GM12878 (cell line): ENCODE measurements at regions not wholly inside any gene's neighbourhood (a gene's known extent, or its start where the extent isn't known, plus 50 kb on each side); places are given as distances from the start of the nearest gene placed in this dataset.

ENCODE experiments used
- ATAC-seq: fragments of 200-7000 bp; cut with Tn5 transposase; 3 replicates; pipeline ENCODE4 v1.9.1; 2020; ENCODE audit warnings: mild to moderate bottlenecking, moderate library complexity
- BruUV-seq: library from RNA; stranded (reverse); fragments of 400-500 nt; replicated peaks from 2 replicates; lab custom pipeline; 2021; lab: Mats Ljungman, UMichigan
- CTCF ChIA-PET: fragments of 300-600 bp; sonication (Branson Sonifier 250); formaldehyde crosslinking; extraction: SDS; loops from one replicate; lab custom pipeline; 2021; ENCODE audit warnings: inconsistent platforms; lab: Yijun Ruan, JAX
- POLR2A ChIA-PET: fragments of 350-600 bp; formaldehyde crosslinking; extraction: SDS; loops from one replicate; lab custom pipeline; 2021; ENCODE audit warnings: inconsistent platforms; lab: Charles Lee
- RAD21 ChIA-PET: fragments of 300-600 bp; sonication (Branson Sonifier 250); formaldehyde crosslinking; loops from one replicate; lab custom pipeline; 2023; ENCODE audit warnings: antibody characterized with exemption; ENCODE audit not compliant: unreplicated experiment; lab: Charles Lee
- SMC1A ChIA-PET: fragments of 300-600 bp; sonication (Branson Sonifier 250); formaldehyde crosslinking; loops from one replicate; lab custom pipeline; 2023; ENCODE audit not compliant: unreplicated experiment, uncharacterized antibody; lab: Charles Lee
- DNase-seq: peaks from one replicate; pipeline ENCODE4 v3.0.0-alpha.2; 2011; ENCODE audit warnings: low read depth, low spot score
- FAIRE-seq: peaks from 3 replicates; lab custom pipeline; 2011; peaks lifted over from hg19 to GRCh38; lab: Jason Lieb, UNC
- H2AFZ ChIP-seq: 2 replicates; pipeline ENCODE4 v1.6.0; 2011; ENCODE audit warnings: low read depth, low read length, control low read depth; ENCODE audit not compliant: control insufficient read depth
- H3K27ac ChIP-seq: 2 replicates; pipeline ENCODE4 v1.5.1; 2011; ENCODE audit warnings: control low read depth; ENCODE audit not compliant: control insufficient read depth, insufficient read depth
- H3K27me3 ChIP-seq, 2 experiments: replicated peaks in 1 of 2; 2 replicates each; pipeline versions ENCODE4 v1.6.0 to v1.6.1; 2011; ENCODE audit warnings: low read length in 1 of 2; ENCODE audit not compliant: control insufficient read depth in 2 of 2, insufficient read depth in 2 of 2
- H3K36me3 ChIP-seq, 2 experiments: 2 replicates each; pipeline ENCODE4 v1.5.1; 2011; ENCODE audit warnings: low read length in 1 of 2; ENCODE audit not compliant: control insufficient read depth in 2 of 2, insufficient read depth in 2 of 2
- H3K4me1 ChIP-seq: 2 replicates; pipeline ENCODE4 v1.6.1; 2011; ENCODE audit warnings: mild to moderate bottlenecking, low read length, moderate library complexity, mixed read lengths; ENCODE audit not compliant: control insufficient read depth, insufficient read depth
- H3K4me2 ChIP-seq: 2 replicates; pipeline ENCODE4 v1.6.0; 2011; ENCODE audit warnings: control low read depth; ENCODE audit not compliant: control insufficient read depth, insufficient read depth
- H3K4me3 ChIP-seq: fragments of 200-600 bp; sonication (generic); 2 replicates; pipeline ENCODE4 v1.5.1; 2016
- H3K79me2 ChIP-seq: 2 replicates; pipeline ENCODE4 v1.6.0; 2011; ENCODE audit warnings: low read length; ENCODE audit not compliant: control insufficient read depth, insufficient read depth
- H3K9ac ChIP-seq: 2 replicates; pipeline ENCODE4 v1.8.0; 2011; ENCODE audit warnings: low read length, control low read depth, mixed read lengths; ENCODE audit not compliant: control insufficient read depth, insufficient read depth
- H3K9me3 ChIP-seq: replicated peaks from 3 replicates; pipeline ENCODE4 v1.5.1; 2011; ENCODE audit warnings: mild to moderate bottlenecking, low read length; ENCODE audit not compliant: control insufficient read depth, insufficient read depth
- H4K20me1 ChIP-seq: 2 replicates; pipeline ENCODE4 v1.6.0; 2011; ENCODE audit not compliant: control insufficient read depth, insufficient read depth
- BACH1 ChIP-seq: fragments of 450-650 bp; IDR thresholded peaks from 2 replicates; pipeline ENCODE4 v1.6.1; 2017; ENCODE audit warnings: mild to moderate bottlenecking, borderline replicate concordance
- BCL11A ChIP-seq: IDR thresholded peaks from 2 replicates; pipeline ENCODE4 v1.6.1; 2011; ENCODE audit warnings: low read depth, low read length
- CBX3 ChIP-seq: fragments of 200-600 bp; sonication (generic); IDR thresholded peaks from 2 replicates; pipeline ENCODE4 v1.6.1; 2016; ENCODE audit warnings: low read depth, borderline replicate concordance
- CREM ChIP-seq: IDR thresholded peaks from 2 replicates; pipeline ENCODE4 v1.6.1; 2014; ENCODE audit warnings: antibody characterized with exemption, low read depth
- ELK1 ChIP-seq: IDR thresholded peaks from 2 replicates; pipeline ENCODE4 v1.6.1; 2012; ENCODE audit warnings: low read depth, low read length, improper control_type of control experiment
- GABPA ChIP-seq: IDR thresholded peaks from 2 replicates; pipeline ENCODE4 v1.6.1; 2014; ENCODE audit warnings: antibody characterized with exemption, low read depth, mild to moderate bottlenecking, inconsistent platforms
- IKZF2 ChIP-seq, 2 experiments: fragments of 450-650 bp; IDR thresholded peaks; 2 replicates each; pipeline ENCODE4 v1.6.1; 2017; ENCODE audit warnings: mild to moderate bottlenecking in 2 of 2, moderate library complexity in 2 of 2
- IRF3 ChIP-seq: fragments of 450-650 bp; IDR thresholded peaks from 2 replicates; pipeline ENCODE4 v1.6.1; 2014; ENCODE audit warnings: mild to moderate bottlenecking
- MEF2B ChIP-seq: fragments of 450-650 bp; IDR thresholded peaks from 2 replicates; pipeline ENCODE4 v1.6.1; 2018; ENCODE audit warnings: mild to moderate bottlenecking, moderate library complexity; ENCODE audit not compliant: partially characterized antibody, poor library complexity, severe bottlenecking
- NFYB ChIP-seq: IDR thresholded peaks from 2 replicates; pipeline ENCODE4 v1.6.1; 2011; ENCODE audit warnings: low read depth, mild to moderate bottlenecking, low read length, improper control_type of control experiment, moderate library complexity; ENCODE audit not compliant: insufficient read depth
- NRF1 ChIP-seq: conservative IDR thresholded peaks from 2 replicates; pipeline ENCODE4 v1.6.1; 2011; ENCODE audit warnings: mild to moderate bottlenecking, low read depth, low read length, improper control_type of control experiment
- RAD51 ChIP-seq: fragments of 450-650 bp; IDR thresholded peaks from 2 replicates; pipeline ENCODE4 v1.6.1; 2016; ENCODE audit warnings: moderate library complexity, mild to moderate bottlenecking, inconsistent platforms
- RELA ChIP-seq: fragments of 450-650 bp; IDR thresholded peaks from 2 replicates; pipeline ENCODE4 v1.8.0; 2014; ENCODE audit warnings: borderline replicate concordance; ENCODE audit not compliant: partially characterized antibody
- RFX5 ChIP-seq: IDR thresholded peaks from 2 replicates; pipeline ENCODE4 v1.6.1; 2011; ENCODE audit warnings: low read depth, low read length, improper control_type of control experiment
- SIX5 ChIP-seq: IDR thresholded peaks from 2 replicates; pipeline ENCODE4 v1.6.1; 2011; ENCODE audit warnings: mild to moderate bottlenecking, low read depth, low read length, moderate library complexity; ENCODE audit not compliant: severe bottlenecking
- SMAD5 ChIP-seq: IDR thresholded peaks from 2 replicates; pipeline ENCODE4 v1.6.1; 2016; ENCODE audit warnings: antibody characterized with exemption, low read depth
- SREBF2 ChIP-seq: IDR thresholded peaks from 2 replicates; pipeline ENCODE4 v1.6.1; 2012; ENCODE audit warnings: mild to moderate bottlenecking, low read length
- STAT1 ChIP-seq: fragments of 450-650 bp; conservative IDR thresholded peaks from 2 replicates; pipeline ENCODE4 v1.6.1; 2014; ENCODE audit warnings: antibody characterized with exemption, mild to moderate bottlenecking
- SUPT20H ChIP-seq: IDR thresholded peaks from 2 replicates; pipeline ENCODE4 v1.6.1; 2011; ENCODE audit warnings: low read depth, mild to moderate bottlenecking, low read length, moderate library complexity, borderline replicate concordance; ENCODE audit not compliant: control insufficient read depth
- YBX1 ChIP-seq: fragments of 450-650 bp; IDR thresholded peaks from 2 replicates; pipeline ENCODE4 v1.6.1; 2016; ENCODE audit warnings: antibody characterized with exemption
- in situ Hi-C: fragments of 300-500 bp; cut with MboI; formaldehyde crosslinking; loops from 9 replicates; pipeline ENCODE4 v1.14.3; 2018; ENCODE audit warnings: mixed read lengths
- intact Hi-C: fragments of 100-400 bp; cut with micrococcal nuclease; formaldehyde crosslinking; loops from one replicate; pipeline ENCODE4 v1.14.2; 2022; ENCODE audit not compliant: unreplicated experiment

GRCh38 chr2:144166743-144167142 is 353.2 kb downstream of the ZEB2 start:
- TF ChIP-seq SUPT20H (no peak), RAD51 (no peak), MEF2B (no peak), CBX3 (no peak), STAT1 (no peak), NFYB (no peak), ELK1 (no peak), RELA (no peak), RFX5 (no peak), SREBF2 (no peak), IKZF2 (IDR thresholded peaks at IDR 0.05) (no peak), YBX1 (no peak), SIX5 (no peak), CREM (no peak), BACH1 (no peak), BCL11A (no peak), SMAD5 (no peak), GABPA (no peak), IRF3 (no peak), NRF1 (no peak)
- TF ChIP-seq, all 136 proteins: peak for 0
- SMC1A ChIA-PET = no interaction called here
- in situ Hi-C loops (no loop called here), intact Hi-C loops (loop anchor here (10.0 kb wide), 2 partner anchors 278 to 348 kb away; no protein-coding TSS in a partner anchor)
- CTCF ChIA-PET = no interaction called here
- no peak overlapping the region for H3K4me2 ChIP-seq
- H3K36me3 ChIP-seq = no peaks in the 10 kb centered on the region
- H3K4me3 ChIP-seq = no peak overlapping the region
- no peaks in the 10 kb centered on the region; the same call in 2 of the 3 replicates for H3K9me3 ChIP-seq
- no peaks in the 10 kb centered on the region for H3K4me1 ChIP-seq
- RAD21 ChIA-PET = no interaction called here
- no peaks in the 10 kb centered on the region for H3K79me2 ChIP-seq
- ATAC-seq = no peak
- no TSS peak for BruUV-seq
- DNase-seq = no peak
- no peak for FAIRE-seq
- no peaks in the 10 kb centered on the region for H3K27me3 ChIP-seq
- H3K27ac ChIP-seq = no peak overlapping the region
- H4K20me1 ChIP-seq = no peaks in the 10 kb centered on the region
- POLR2A ChIA-PET = no interaction called here
- no peak overlapping the region for H3K9ac ChIP-seq
- no peak overlapping the region for H2AFZ ChIP-seq
